ENCODE measurements at regions not wholly inside any gene's neighbourhood (a gene's known extent, or its start where the extent isn't known, plus 50 kb on each side); places are given as distances from the start of the nearest gene placed in this dataset.

DNA sequence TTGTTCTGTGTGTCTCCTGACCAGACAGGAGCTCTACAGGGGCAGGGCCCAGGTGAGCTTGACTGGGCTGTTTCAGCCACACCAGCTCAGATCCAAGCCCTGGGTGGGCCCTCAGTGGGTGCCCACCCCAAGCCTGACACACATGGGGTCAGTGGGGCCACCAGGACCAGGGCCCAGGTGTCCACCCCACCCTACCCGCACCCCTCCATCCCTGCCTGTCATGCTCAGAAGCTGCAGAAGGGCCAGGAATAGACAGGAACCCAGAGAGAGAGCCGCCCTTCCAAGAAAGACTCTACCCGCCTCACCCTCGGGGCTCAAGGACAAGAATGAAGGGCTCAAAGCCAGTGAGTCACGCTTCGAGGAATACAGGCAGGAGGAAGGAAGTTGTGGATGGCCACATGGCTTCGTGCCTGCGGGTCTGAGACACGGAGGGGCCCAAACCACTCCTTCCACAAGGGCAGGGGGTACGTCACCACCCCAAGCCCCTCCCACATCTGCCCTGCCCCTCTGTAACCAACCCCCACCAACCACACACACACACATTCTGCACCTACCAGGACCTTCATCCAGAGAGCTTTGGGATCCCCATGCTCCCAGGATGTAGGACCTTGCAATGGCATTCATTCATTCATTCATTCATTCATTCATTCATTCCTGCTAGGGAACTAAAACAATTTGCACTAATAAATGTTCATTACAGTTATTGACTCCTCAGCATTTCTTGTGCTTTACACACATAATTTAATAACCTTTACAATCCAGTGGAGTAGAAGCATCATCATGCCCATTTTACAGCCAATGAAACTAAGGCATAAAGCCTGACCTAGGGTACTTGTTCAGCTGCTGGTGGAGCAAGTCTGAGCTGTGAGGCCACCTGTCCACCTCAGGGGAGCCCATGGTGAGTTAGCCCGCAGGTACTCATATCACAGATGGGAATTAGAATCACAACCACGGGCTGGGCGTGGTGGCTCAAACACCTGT lies 55.9 kb upstream of the STXBP1 start:
- TF ChIP-seq TCF7L2 (IDR thresholded peaks at IDR 0.05; ENCODE audit: low read depth, low read length) = no peak
- no peak for TF ChIP-seq SIN3A (IDR thresholded peaks at IDR 0.05; ENCODE audit: borderline replicate concordance, insufficient read depth, low read depth, low read length)
- TF ChIP-seq, protein P1, sequence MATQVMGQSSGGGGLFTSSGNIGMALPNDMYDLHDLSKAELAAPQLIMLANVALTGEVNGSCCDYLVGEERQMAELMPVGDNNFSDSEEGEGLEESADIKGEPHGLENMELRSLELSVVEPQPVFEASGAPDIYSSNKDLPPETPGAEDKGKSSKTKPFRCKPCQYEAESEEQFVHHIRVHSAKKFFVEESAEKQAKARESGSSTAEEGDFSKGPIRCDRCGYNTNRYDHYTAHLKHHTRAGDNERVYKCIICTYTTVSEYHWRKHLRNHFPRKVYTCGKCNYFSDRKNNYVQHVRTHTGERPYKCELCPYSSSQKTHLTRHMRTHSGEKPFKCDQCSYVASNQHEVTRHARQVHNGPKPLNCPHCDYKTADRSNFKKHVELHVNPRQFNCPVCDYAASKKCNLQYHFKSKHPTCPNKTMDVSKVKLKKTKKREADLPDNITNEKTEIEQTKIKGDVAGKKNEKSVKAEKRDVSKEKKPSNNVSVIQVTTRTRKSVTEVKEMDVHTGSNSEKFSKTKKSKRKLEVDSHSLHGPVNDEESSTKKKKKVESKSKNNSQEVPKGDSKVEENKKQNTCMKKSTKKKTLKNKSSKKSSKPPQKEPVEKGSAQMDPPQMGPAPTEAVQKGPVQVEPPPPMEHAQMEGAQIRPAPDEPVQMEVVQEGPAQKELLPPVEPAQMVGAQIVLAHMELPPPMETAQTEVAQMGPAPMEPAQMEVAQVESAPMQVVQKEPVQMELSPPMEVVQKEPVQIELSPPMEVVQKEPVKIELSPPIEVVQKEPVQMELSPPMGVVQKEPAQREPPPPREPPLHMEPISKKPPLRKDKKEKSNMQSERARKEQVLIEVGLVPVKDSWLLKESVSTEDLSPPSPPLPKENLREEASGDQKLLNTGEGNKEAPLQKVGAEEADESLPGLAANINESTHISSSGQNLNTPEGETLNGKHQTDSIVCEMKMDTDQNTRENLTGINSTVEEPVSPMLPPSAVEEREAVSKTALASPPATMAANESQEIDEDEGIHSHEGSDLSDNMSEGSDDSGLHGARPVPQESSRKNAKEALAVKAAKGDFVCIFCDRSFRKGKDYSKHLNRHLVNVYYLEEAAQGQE (IDR thresholded peaks at IDR 0.05; ENCODE audit: insufficient read depth in 1 of 2, low read depth in 2 of 2, low read length in 1 of 2) = no peak
- TF ChIP-seq, protein P2, sequence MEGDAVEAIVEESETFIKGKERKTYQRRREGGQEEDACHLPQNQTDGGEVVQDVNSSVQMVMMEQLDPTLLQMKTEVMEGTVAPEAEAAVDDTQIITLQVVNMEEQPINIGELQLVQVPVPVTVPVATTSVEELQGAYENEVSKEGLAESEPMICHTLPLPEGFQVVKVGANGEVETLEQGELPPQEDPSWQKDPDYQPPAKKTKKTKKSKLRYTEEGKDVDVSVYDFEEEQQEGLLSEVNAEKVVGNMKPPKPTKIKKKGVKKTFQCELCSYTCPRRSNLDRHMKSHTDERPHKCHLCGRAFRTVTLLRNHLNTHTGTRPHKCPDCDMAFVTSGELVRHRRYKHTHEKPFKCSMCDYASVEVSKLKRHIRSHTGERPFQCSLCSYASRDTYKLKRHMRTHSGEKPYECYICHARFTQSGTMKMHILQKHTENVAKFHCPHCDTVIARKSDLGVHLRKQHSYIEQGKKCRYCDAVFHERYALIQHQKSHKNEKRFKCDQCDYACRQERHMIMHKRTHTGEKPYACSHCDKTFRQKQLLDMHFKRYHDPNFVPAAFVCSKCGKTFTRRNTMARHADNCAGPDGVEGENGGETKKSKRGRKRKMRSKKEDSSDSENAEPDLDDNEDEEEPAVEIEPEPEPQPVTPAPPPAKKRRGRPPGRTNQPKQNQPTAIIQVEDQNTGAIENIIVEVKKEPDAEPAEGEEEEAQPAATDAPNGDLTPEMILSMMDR (IDR thresholded peaks at IDR 0.05) = no peak
- TF ChIP-seq POLR2AphosphoS5 (IDR thresholded peaks at IDR 0.05; ENCODE audit: low read depth, low read length) = no peak
- BruUV-seq (replicated peaks) = no TSS peak
- Histone ChIP-seq H3K27me3 (ENCODE audit: control insufficient read depth, insufficient read depth, low read length) (no peaks in the 10 kb centered on the region), H3K27ac (ENCODE audit: low read length) (peak overlapping the region; percentile 72), H3K36me3 (ENCODE audit: control insufficient read depth, insufficient read depth, low read length) (no peaks in the 10 kb centered on the region), H3K4me1 (ENCODE audit: control insufficient read depth, insufficient read depth, low read length) (peaks cover 66% of the 10 kb centered on the region), H3K4me3 (ENCODE audit: low read depth in 2 of 2, low read length in 2 of 2) (no peak overlapping the region), H3K9me3 (ENCODE audit: control insufficient read depth, insufficient read depth, low read depth, low read length) (no peaks in the 10 kb centered on the region)
- intact Hi-C loops (cut with micrococcal nuclease; ENCODE audit: unreplicated experiment) = no loop called here
- CTCF ChIA-PET = no interaction called here
- ATAC-seq = peak; percentile 72
- DNase-seq (ENCODE audit: low read depth, low spot score) = no peak
- in situ Hi-C loops (cut with HindIII; ENCODE audit: low pct_unique_long_range_greater_than_20kb, low sequenced_read_pairs) = no loop called here
- POLR2A ChIA-PET = interaction anchor here (0.5 to 0.6 kb wide), 2 partner anchors 66 to 235 kb away, joined by 3 to 4 read pairs; no protein-coding TSS in a partner anchor

DNA sequence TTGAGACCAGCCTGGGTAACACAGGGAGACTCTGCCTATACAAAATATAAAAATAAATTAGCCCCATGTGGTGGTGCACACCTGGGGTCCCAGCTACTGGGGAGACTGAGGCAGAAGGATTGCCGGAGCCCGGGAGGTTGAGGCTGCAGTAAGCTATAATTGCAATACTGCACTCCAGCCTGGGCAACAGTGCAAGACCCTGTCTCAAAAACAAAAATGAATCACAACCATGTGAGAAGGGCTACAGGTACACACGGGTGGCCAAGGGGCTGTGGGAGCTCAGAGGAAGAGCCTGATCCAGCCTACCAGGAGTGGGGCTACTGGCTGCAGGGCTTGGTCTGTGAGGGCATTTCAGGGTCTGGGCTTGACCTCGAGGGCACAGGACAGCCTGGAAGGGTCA lies 55.2 kb upstream of the STXBP1 start:
- Histone ChIP-seq H3K36me3 (ENCODE audit: control insufficient read depth, insufficient read depth, low read length) (no peaks in the 10 kb centered on the region), H3K27me3 (ENCODE audit: control insufficient read depth, insufficient read depth, low read length) (no peaks in the 10 kb centered on the region), H3K4me1 (ENCODE audit: control insufficient read depth, insufficient read depth, low read length) (peaks cover 73% of the 10 kb centered on the region), H3K4me3 (ENCODE audit: low read depth in 2 of 2, low read length in 2 of 2) (no peak overlapping the region), H3K9me3 (ENCODE audit: control insufficient read depth, insufficient read depth, low read depth, low read length) (no peaks in the 10 kb centered on the region), H3K27ac (ENCODE audit: low read length) (peak overlapping the region; percentile 72)
- intact Hi-C loops (cut with micrococcal nuclease; ENCODE audit: unreplicated experiment) (no loop called here), in situ Hi-C loops (cut with HindIII; ENCODE audit: low pct_unique_long_range_greater_than_20kb, low sequenced_read_pairs) (no loop called here)
- no peak for DNase-seq (ENCODE audit: low read depth, low spot score)
- POLR2A ChIA-PET = interaction anchor here (0.6 kb wide), 1 partner anchor 235 kb away, joined by 4 read pairs; no protein-coding TSS in a partner anchor
- no TSS peak for BruUV-seq (replicated peaks)
- CTCF ChIA-PET = interaction anchor here (0.5 kb wide), 1 partner anchor 22 kb away, joined by 3 read pairs; no protein-coding TSS in a partner anchor
- no peak for ATAC-seq
- TF ChIP-seq, protein P2 (IDR thresholded peaks at IDR 0.05) = no peak
- TF ChIP-seq SIN3A (IDR thresholded peaks at IDR 0.05; ENCODE audit: borderline replicate concordance, insufficient read depth, low read depth, low read length) (no peak), TCF7L2 (IDR thresholded peaks at IDR 0.05; ENCODE audit: low read depth, low read length) (no peak), POLR2AphosphoS5 (IDR thresholded peaks at IDR 0.05; ENCODE audit: low read depth, low read length) (no peak)
- TF ChIP-seq, protein P1 (IDR thresholded peaks at IDR 0.05; ENCODE audit: insufficient read depth in 1 of 2, low read depth in 2 of 2, low read length in 1 of 2) = no peak

All from Panc1 (cell line).